Mesenchymal stem cell (in vitro differentiated cells and primary cell): ENCODE measurements at regions not wholly inside any gene's neighbourhood (a gene's known extent, or its start where the extent isn't known, plus 50 kb on each side); places are given as distances from the start of the nearest gene placed in this dataset.

ENCODE experiments used
- DNase-seq: peaks from one replicate; pipeline ENCODE4 v3.0.0-alpha.2; 2013
- H2AFZ ChIP-seq: one replicate; pipeline ENCODE4 v1.6.1; 2013; ENCODE audit warnings: low read depth, mild to moderate bottlenecking, control low read depth, inconsistent platforms, low read length, moderate library complexity
- H2AK5ac ChIP-seq: 2 replicates; pipeline ENCODE4 v1.6.1; 2013; ENCODE audit warnings: low read length, moderate library complexity, mild to moderate bottlenecking, inconsistent platforms; ENCODE audit not compliant: severe bottlenecking
- H2BK120ac ChIP-seq: one replicate; pipeline ENCODE4 v1.6.1; 2013; ENCODE audit warnings: low read depth, mild to moderate bottlenecking, inconsistent platforms, low read length, moderate library complexity
- H2BK12ac ChIP-seq, 2 experiments: one replicate each; pipeline ENCODE4 v1.6.1; 2013; ENCODE audit warnings: inconsistent platforms in 2 of 2, low read length in 2 of 2, mild to moderate bottlenecking in 2 of 2, moderate library complexity in 2 of 2, control low read depth in 1 of 2
- H2BK15ac ChIP-seq: one replicate; pipeline ENCODE4 v1.6.1; 2013; ENCODE audit warnings: mild to moderate bottlenecking, low read depth, inconsistent platforms; ENCODE audit not compliant: poor library complexity, severe bottlenecking
- H2BK5ac ChIP-seq: 2 replicates; pipeline ENCODE4 v1.6.1; 2013; ENCODE audit warnings: low read depth, mild to moderate bottlenecking, low read length, control low read depth, inconsistent platforms; ENCODE audit not compliant: poor library complexity, severe bottlenecking
- H3K14ac ChIP-seq, 2 experiments: one replicate each; pipeline ENCODE4 v1.6.1; 2013; ENCODE audit warnings: inconsistent platforms in 2 of 2, low read length in 2 of 2, control low read depth in 1 of 2, mild to moderate bottlenecking in 1 of 2, moderate library complexity in 1 of 2
- H3K18ac ChIP-seq, 2 experiments: one replicate each; pipeline ENCODE4 v1.6.1; 2013; ENCODE audit warnings: inconsistent platforms in 2 of 2, low read length in 2 of 2, control low read depth in 1 of 2, low read depth in 1 of 2, mild to moderate bottlenecking in 1 of 2
- H3K23ac ChIP-seq, 2 experiments: one replicate each; pipeline ENCODE4 v1.6.1; 2013; ENCODE audit warnings: inconsistent platforms in 2 of 2, low read length in 2 of 2, mild to moderate bottlenecking in 2 of 2, moderate library complexity in 2 of 2, control low read depth in 1 of 2
- H3K27ac ChIP-seq: 2 replicates; pipeline ENCODE4 v1.5.1; 2013; ENCODE audit warnings: mild to moderate bottlenecking, moderate library complexity, low read length, control low read depth, inconsistent platforms; ENCODE audit not compliant: poor library complexity, severe bottlenecking
- H3K27me3 ChIP-seq, 2 experiments: 2 replicates each; pipeline versions ENCODE4 v1.6.1 to v1.7.0; 2013; ENCODE audit warnings: low read length in 2 of 2, mild to moderate bottlenecking in 2 of 2, moderate library complexity in 2 of 2, control low read depth in 1 of 2, inconsistent platforms in 1 of 2; ENCODE audit not compliant: control insufficient read depth in 1 of 2, insufficient read depth in 1 of 2
- H3K36me3 ChIP-seq, 2 experiments: 2 replicates each; pipeline versions ENCODE4 v1.6.1 to v1.7.0; 2013; ENCODE audit warnings: low read length in 2 of 2, control low read depth in 1 of 2, inconsistent platforms in 1 of 2, low read depth in 1 of 2, mild to moderate bottlenecking in 1 of 2; ENCODE audit not compliant: insufficient read depth in 2 of 2, control insufficient read depth in 1 of 2
- H3K4ac ChIP-seq, 2 experiments: one replicate each; pipeline ENCODE4 v1.6.1; 2013; ENCODE audit warnings: inconsistent platforms in 2 of 2, low read length in 2 of 2, mild to moderate bottlenecking in 2 of 2, moderate library complexity in 2 of 2, control low read depth in 1 of 2, low read depth in 1 of 2
- H3K4me1 ChIP-seq: 2 replicates; pipeline ENCODE4 v1.6.1; 2013; ENCODE audit warnings: low read depth, low read length, control low read depth; ENCODE audit not compliant: control insufficient read depth, insufficient read depth
- H3K4me2 ChIP-seq: 2 replicates; pipeline ENCODE4 v1.6.1; 2013; ENCODE audit warnings: low read length, mild to moderate bottlenecking, inconsistent platforms; ENCODE audit not compliant: poor library complexity, severe bottlenecking
- H3K4me3 ChIP-seq, 2 experiments: 2 replicates each; pipeline versions ENCODE4 v1.5.1 to v1.7.0; 2013; ENCODE audit warnings: low read length in 2 of 2, mild to moderate bottlenecking in 2 of 2, control low read depth in 1 of 2, low read depth in 1 of 2; ENCODE audit not compliant: insufficient read depth in 1 of 2
- H3K79me1 ChIP-seq: replicated peaks from 2 replicates; pipeline ENCODE4 v1.6.1; 2013; ENCODE audit warnings: mild to moderate bottlenecking, control low read depth, low read length, inconsistent platforms; ENCODE audit not compliant: poor library complexity, severe bottlenecking
- H3K9ac ChIP-seq: 2 replicates; pipeline ENCODE4 v1.7.0; 2013; ENCODE audit warnings: mild to moderate bottlenecking, low read length, moderate library complexity
- H3K9me3 ChIP-seq: 2 replicates; pipeline ENCODE4 v1.7.0; 2013; ENCODE audit warnings: mild to moderate bottlenecking, low read length; ENCODE audit not compliant: control insufficient read depth
- H4K8ac ChIP-seq: one replicate; pipeline ENCODE4 v1.6.1; 2013; ENCODE audit warnings: inconsistent platforms, mild to moderate bottlenecking, low read length, moderate library complexity
- H4K91ac ChIP-seq: one replicate; pipeline ENCODE4 v1.6.1; 2013; ENCODE audit warnings: mild to moderate bottlenecking, low read length, inconsistent platforms
- WGBS: methylation state at CpG from one replicate; pipeline ENCODE4 v1.1.7; 2013; ENCODE audit warnings: mixed read lengths; 5-methylcytosine and 5-hydroxymethylcytosine counted together

DNA sequence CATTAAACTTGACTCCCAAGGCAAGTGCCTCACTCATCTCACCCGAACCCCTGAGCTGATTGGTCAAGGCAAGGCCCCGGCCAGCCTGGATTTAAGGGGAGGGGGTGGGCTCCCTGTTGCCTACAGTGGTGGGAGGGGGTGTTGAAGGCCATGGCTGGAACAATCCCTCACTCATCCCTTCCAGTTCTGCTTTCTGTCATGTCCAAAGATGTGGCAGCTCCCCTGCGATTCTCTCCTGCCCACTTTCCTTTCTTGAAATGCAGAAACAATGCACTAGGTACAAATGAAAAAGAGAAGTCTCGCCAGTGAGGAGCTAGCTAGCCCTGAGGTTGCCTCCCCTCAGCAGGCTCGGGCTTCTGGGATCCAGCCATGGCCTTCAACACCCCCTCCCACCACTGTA, 240.9 kb downstream of the SYK start:
- Histone ChIP-seq H3K9me3 (no peaks in the 10 kb centered on the region), H4K91ac (no peak overlapping the region), H3K18ac (no peak overlapping the region), H4K8ac (no peak overlapping the region), H2BK120ac (no peak overlapping the region), H3K27me3 (no peaks in the 10 kb centered on the region), H2BK15ac (no peak overlapping the region), H3K4me2 (no peak overlapping the region), H2AFZ (no peak overlapping the region), H3K14ac (no peak overlapping the region), H2BK12ac (no peak overlapping the region), H2BK5ac (no peak overlapping the region), H3K36me3 (no peaks in the 10 kb centered on the region), H3K23ac (no peak overlapping the region), H3K4me3 (no peak overlapping the region), H2AK5ac (no peak overlapping the region), H3K27ac (no peak overlapping the region), H3K9ac (no peak overlapping the region), H3K79me1 (no peaks in the 10 kb centered on the region), H3K4ac (no peak overlapping the region), H3K4me1 (peaks cover 16% of the 10 kb centered on the region)
- no peak for DNase-seq
- 95% methylated on average over 4 of the region's 5 CpGs for WGBS

DNA sequence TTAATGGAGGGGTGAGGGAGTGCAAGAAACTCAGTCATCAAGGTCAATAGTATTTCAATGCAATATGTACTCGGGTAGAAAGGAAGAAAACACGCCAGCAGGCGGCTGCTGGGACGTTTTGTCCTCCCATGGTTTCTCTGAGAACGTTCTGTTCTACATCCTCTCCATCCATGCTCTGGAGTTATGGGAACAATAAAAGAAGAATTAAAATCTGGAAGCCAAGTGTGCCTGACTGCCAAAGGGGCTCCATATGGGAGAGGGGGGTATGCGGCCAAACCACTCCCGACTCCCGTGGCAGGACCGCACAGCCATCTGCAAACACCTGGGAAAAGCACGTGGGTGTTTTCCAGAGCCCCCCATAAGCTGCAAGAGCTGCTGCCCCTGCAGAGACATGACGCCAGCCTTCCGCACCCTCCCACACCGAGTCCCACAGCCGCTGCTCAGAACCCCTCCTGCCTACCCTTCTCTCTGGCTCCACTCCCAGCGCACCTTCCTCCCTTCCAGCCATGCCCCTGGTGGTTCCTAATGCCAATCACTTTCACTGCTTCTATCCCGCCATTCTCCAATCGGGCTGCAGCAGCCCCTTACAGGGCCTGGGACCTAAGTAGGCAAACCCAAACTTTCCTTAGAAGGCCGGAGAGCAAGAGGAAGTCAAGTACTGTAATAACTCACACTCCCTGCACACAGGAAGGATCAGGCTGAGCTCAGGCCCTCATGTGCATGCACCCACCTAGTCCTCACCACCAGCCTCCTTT, 241.6 kb downstream of the SYK start:
- Histone ChIP-seq H3K4me3 (no peak overlapping the region), H3K9me3 (no peaks in the 10 kb centered on the region), H2BK120ac (no peak overlapping the region), H4K8ac (no peak overlapping the region), H3K9ac (no peak overlapping the region), H2AK5ac (no peak overlapping the region), H4K91ac (no peak overlapping the region), H3K18ac (no peak overlapping the region), H3K79me1 (no peaks in the 10 kb centered on the region), H3K4me1 (peaks cover 13% of the 10 kb centered on the region), H3K27me3 (no peaks in the 10 kb centered on the region), H3K23ac (no peak overlapping the region), H3K27ac (no peak overlapping the region), H3K36me3 (no peaks in the 10 kb centered on the region), H2BK12ac (no peak overlapping the region), H2AFZ (no peak overlapping the region), H3K14ac (no peak overlapping the region), H2BK15ac (no peak overlapping the region), H2BK5ac (no peak overlapping the region), H3K4ac (no peak overlapping the region), H3K4me2 (no peak overlapping the region)
- no peak for DNase-seq
- 94% methylated on average over 18 of the region's 18 CpGs for WGBS

DNA sequence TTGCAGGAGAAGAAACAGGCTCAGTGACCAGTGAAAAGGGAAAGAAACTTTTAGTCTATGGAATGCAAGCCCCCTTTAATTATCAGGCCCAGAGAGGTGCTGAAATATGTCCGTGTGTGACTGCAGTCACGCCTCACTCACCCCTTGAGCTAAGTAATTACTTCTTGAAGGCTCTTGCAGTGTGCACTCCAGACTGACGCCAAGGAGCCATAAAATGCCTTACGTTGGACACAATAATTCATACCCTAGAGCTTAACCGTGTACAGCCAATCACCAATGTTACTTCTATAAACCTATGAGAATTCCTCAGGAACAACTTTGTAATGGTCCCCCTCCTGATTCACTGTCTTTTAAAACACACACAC, 242.2 kb downstream of the SYK start:
- Histone ChIP-seq H2BK12ac (no peak overlapping the region), H3K27me3 (no peaks in the 10 kb centered on the region), H2BK15ac (no peak overlapping the region), H3K4ac (no peak overlapping the region), H2BK5ac (no peak overlapping the region), H2AK5ac (no peak overlapping the region), H4K8ac (no peak overlapping the region), H3K18ac (no peak overlapping the region), H2BK120ac (no peak overlapping the region), H3K4me1 (peaks cover 13% of the 10 kb centered on the region), H3K14ac (no peak overlapping the region), H3K9ac (no peak overlapping the region), H2AFZ (no peak overlapping the region), H3K23ac (no peak overlapping the region), H3K4me3 (no peak overlapping the region), H4K91ac (no peak overlapping the region), H3K36me3 (no peaks in the 10 kb centered on the region), H3K4me2 (no peak overlapping the region), H3K9me3 (no peaks in the 10 kb centered on the region), H3K79me1 (no peaks in the 10 kb centered on the region), H3K27ac (no peak overlapping the region)
- WGBS = 49% methylated on average over 5 of the region's 5 CpGs
- no peak for DNase-seq

DNA sequence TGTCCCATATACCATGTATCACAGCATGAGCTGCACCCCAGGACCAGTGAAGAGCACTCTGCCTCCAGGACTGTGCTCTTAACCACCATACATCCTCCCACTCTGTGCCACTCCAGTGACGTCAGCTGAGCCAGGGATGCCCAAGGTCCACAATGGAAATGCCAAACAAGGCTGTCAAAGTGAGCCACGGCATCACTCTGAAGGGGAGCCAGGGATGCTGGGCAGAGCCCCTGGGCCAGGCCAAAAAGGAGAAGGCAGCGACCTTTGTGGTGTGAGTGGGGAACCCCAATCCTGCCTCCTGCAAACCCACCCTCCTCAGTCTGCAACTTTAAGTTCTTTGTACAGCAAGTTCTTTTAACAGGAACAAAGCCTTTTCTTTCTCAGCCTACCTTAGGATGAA, 242.7 kb downstream of the SYK start:
- Histone ChIP-seq H3K36me3 (no peaks in the 10 kb centered on the region), H3K4me2 (no peak overlapping the region), H2AFZ (no peak overlapping the region), H3K18ac (no peak overlapping the region), H2BK12ac (peak overlapping the region in 1 of 2 experiments; percentile 18), H3K4me3 (no peak overlapping the region), H4K91ac (no peak overlapping the region), H2BK15ac (no peak overlapping the region), H3K27ac (no peak overlapping the region), H3K4ac (no peak overlapping the region), H3K14ac (peak overlapping the region in 1 of 2 experiments; percentile 63), H3K9me3 (no peaks in the 10 kb centered on the region), H3K23ac (no peak overlapping the region), H3K9ac (no peak overlapping the region), H2BK5ac (no peak overlapping the region), H3K27me3 (no peaks in the 10 kb centered on the region), H2BK120ac (no peak overlapping the region), H4K8ac (no peak overlapping the region), H2AK5ac (no peak overlapping the region), H3K4me1 (peaks cover 8% of the 10 kb centered on the region), H3K79me1 (no peaks in the 10 kb centered on the region)
- DNase-seq = no peak
- WGBS = 100% methylated on average over 3 of the region's 3 CpGs
